CD4-positive, alpha-beta T cell (primary cell): ENCODE measurements at regions not wholly inside any gene's neighbourhood (a gene's known extent, or its start where the extent isn't known, plus 50 kb on each side); places are given as distances from the start of the nearest gene placed in this dataset.

Experiments used
- ATAC-seq: fragments of 200-7000 bp; cut with Tn5 transposase; one replicate; pipeline ENCODE4 v1.10.0; 2022; ENCODE audit warnings: mild to moderate bottlenecking; ENCODE audit not compliant: poor library complexity
- CTCF ChIA-PET: fragments of 350-600 bp; sonication (Branson Sonifier 250); formaldehyde crosslinking; loops from one replicate; lab custom pipeline; 2021; ENCODE audit warnings: antibody characterized with exemption, inconsistent platforms; lab: Charles Lee
- POLR2A ChIA-PET: fragments of 350-600 bp; sonication (Branson Sonifier 250); formaldehyde crosslinking; loops from one replicate; lab custom pipeline; 2021; ENCODE audit warnings: antibody characterized with exemption, inconsistent platforms; lab: Charles Lee
- DNase-seq, 14 experiments: peaks; one replicate each; pipeline ENCODE4 v3.0.0-alpha.2; 2013 to 2020; ENCODE audit warnings: mixed read lengths in 2 of 14
- H3K27ac ChIP-seq, 2 donors: one replicate each; pipeline versions ENCODE4 v1.5.1 to v1.7.0; 2013; ENCODE audit warnings: low read length in 2 of 2, low read depth in 1 of 2, mild to moderate bottlenecking in 1 of 2
- H3K27me3 ChIP-seq, 2 experiments: 1 replicate in 1 of 2; 2 replicates in 1 of 2; pipeline versions ENCODE4 v1.6.1 to v1.7.0; 2013; ENCODE audit warnings: low read length in 2 of 2, control low read depth in 1 of 2, mild to moderate bottlenecking in 1 of 2, moderate library complexity in 1 of 2; ENCODE audit not compliant: insufficient read depth in 2 of 2, control insufficient read depth in 1 of 2
- H3K36me3 ChIP-seq: one replicate; pipeline ENCODE4 v1.6.1; 2013; ENCODE audit warnings: low read length, control low read depth; ENCODE audit not compliant: insufficient read depth
- H3K4me1 ChIP-seq: one replicate; pipeline ENCODE4 v1.6.1; 2013; ENCODE audit warnings: low read length, control low read depth; ENCODE audit not compliant: insufficient read depth
- H3K4me3 ChIP-seq: one replicate; pipeline ENCODE4 v1.5.1; 2013; ENCODE audit warnings: mild to moderate bottlenecking, low read length, moderate library complexity
- H3K9me3 ChIP-seq, 2 experiments: 1 replicate in 1 of 2; 2 replicates in 1 of 2; pipeline versions ENCODE4 v1.6.1 to v1.7.0; 2013; ENCODE audit warnings: low read length in 2 of 2, mild to moderate bottlenecking in 2 of 2, control low read depth in 1 of 2, moderate library complexity in 1 of 2; ENCODE audit not compliant: control insufficient read depth in 1 of 2, insufficient read depth in 1 of 2
- H3K27ac Mint-ChIP-seq: one replicate; pipeline ENCODE4 v1.8.0; 2020; ENCODE audit warnings: mixed read lengths
- H3K27me3 Mint-ChIP-seq: one replicate; pipeline ENCODE4 v1.8.0; 2021; ENCODE audit warnings: mixed read lengths
- H3K36me3 Mint-ChIP-seq: one replicate; pipeline ENCODE4 v1.8.0; 2021; ENCODE audit warnings: low read depth, mixed read lengths
- H3K4me1 Mint-ChIP-seq: one replicate; pipeline ENCODE4 v1.8.0; 2021; ENCODE audit warnings: low read depth, mixed read lengths
- H3K4me3 Mint-ChIP-seq: one replicate; pipeline ENCODE4 v1.8.0; 2020; ENCODE audit warnings: mild to moderate bottlenecking, mixed read lengths
- H3K9me3 Mint-ChIP-seq: one replicate; pipeline ENCODE4 v1.8.0; 2020; ENCODE audit warnings: mixed read lengths
- intact Hi-C, 2 experiments: fragments of 100-400 bp; cut with DNase I in 1 of 2; cut with micrococcal nuclease in 1 of 2; formaldehyde crosslinking; loops; one replicate each; pipeline versions ENCODE4 v1.15.1 to v1.9.0; 2023 to 2025; cut with DNase I, micrococcal nuclease
- TF ChIP-seq, protein P1 (sequence below): fragments of 200-600 bp; IDR thresholded peaks from one replicate; pipeline ENCODE4 v1.8.0; 2022; ENCODE audit warnings: antibody characterized with exemption, mild to moderate bottlenecking

DNA sequence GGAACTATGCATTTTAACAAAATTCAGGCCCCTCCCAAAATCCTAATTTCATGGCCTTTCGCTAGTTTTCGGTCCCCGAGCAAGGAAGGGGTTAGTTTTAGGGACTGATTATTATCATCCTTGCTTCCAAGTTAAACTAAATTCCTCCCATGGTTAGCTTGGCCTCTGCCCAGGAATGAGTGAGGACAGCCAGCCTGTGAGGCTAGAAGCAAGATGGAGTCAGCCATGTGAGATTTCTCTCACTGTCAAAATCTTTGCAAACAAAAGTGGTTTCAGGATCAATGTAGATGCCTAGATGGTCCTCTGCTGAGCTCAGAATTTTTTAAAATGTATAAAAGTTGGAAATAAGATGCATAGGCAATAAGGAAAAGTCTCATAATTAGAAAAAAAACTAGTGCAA is 208.9 kb downstream of the RSL24D1 start:
- H3K9me3 Mint-ChIP-seq = peaks cover 9% of the 10 kb centered on the region
- no peaks in the 10 kb centered on the region for H3K4me1 Mint-ChIP-seq
- TF ChIP-seq, protein P1, sequence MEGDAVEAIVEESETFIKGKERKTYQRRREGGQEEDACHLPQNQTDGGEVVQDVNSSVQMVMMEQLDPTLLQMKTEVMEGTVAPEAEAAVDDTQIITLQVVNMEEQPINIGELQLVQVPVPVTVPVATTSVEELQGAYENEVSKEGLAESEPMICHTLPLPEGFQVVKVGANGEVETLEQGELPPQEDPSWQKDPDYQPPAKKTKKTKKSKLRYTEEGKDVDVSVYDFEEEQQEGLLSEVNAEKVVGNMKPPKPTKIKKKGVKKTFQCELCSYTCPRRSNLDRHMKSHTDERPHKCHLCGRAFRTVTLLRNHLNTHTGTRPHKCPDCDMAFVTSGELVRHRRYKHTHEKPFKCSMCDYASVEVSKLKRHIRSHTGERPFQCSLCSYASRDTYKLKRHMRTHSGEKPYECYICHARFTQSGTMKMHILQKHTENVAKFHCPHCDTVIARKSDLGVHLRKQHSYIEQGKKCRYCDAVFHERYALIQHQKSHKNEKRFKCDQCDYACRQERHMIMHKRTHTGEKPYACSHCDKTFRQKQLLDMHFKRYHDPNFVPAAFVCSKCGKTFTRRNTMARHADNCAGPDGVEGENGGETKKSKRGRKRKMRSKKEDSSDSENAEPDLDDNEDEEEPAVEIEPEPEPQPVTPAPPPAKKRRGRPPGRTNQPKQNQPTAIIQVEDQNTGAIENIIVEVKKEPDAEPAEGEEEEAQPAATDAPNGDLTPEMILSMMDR = no peak
- H3K36me3 Mint-ChIP-seq = no peaks in the 10 kb centered on the region
- Histone ChIP-seq H3K27me3 (no peaks in the 10 kb centered on the region), H3K36me3 (no peaks in the 10 kb centered on the region), H3K9me3 (peaks cover 0 to 9% of the 10 kb centered on the region in 2 experiments), H3K27ac (no peak overlapping the region), H3K4me3 (no peak overlapping the region), H3K4me1 (no peaks in the 10 kb centered on the region)
- intact Hi-C loops = no loop called here
- ATAC-seq (no peak), DNase-seq (no peak)
- ChIA-PET CTCF (no interaction called here), POLR2A (no interaction called here)
- peaks cover 36% of the 10 kb centered on the region for H3K27me3 Mint-ChIP-seq
- no peak overlapping the region for H3K4me3 Mint-ChIP-seq
- no peak overlapping the region for H3K27ac Mint-ChIP-seq

DNA sequence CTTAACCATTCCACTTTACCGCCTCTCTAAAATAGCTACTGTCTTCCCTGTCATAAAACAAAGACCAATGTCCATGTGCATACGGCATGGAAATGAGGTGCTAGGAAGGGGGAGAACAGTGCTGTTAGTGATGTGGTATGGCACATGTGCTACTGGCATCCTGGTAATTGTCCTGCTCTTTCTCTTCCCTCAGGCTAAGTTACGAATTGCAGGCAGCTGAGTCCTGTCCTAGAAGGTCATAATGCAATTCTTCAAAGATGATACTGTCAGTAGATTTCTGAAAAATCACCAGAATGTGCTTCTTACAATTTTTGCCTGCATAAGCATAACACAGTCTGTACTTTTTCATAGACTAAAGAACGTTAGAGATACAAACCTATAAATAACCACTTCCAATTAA is 216.8 kb downstream of the RSL24D1 start:
- ChIA-PET CTCF (no interaction called here), POLR2A (no interaction called here)
- ATAC-seq = no peak
- intact Hi-C loops = no loop called here
- no peaks in the 10 kb centered on the region for H3K36me3 ChIP-seq
- peaks cover 0 to 3% of the 10 kb centered on the region in 2 experiments for H3K27me3 ChIP-seq
- H3K36me3 Mint-ChIP-seq = no peaks in the 10 kb centered on the region
- H3K4me3 Mint-ChIP-seq = no peak overlapping the region
- no peaks in the 10 kb centered on the region for H3K9me3 ChIP-seq
- no peak overlapping the region for H3K27ac ChIP-seq
- peaks cover 13% of the 10 kb centered on the region for H3K27me3 Mint-ChIP-seq
- no peak overlapping the region for H3K4me3 ChIP-seq
- H3K9me3 Mint-ChIP-seq = peaks cover 2% of the 10 kb centered on the region
- TF ChIP-seq, protein P1 = no peak
- no peaks in the 10 kb centered on the region for H3K4me1 Mint-ChIP-seq
- H3K27ac Mint-ChIP-seq = no peak overlapping the region
- no peak for DNase-seq
- H3K4me1 ChIP-seq = no peaks in the 10 kb centered on the region

DNA sequence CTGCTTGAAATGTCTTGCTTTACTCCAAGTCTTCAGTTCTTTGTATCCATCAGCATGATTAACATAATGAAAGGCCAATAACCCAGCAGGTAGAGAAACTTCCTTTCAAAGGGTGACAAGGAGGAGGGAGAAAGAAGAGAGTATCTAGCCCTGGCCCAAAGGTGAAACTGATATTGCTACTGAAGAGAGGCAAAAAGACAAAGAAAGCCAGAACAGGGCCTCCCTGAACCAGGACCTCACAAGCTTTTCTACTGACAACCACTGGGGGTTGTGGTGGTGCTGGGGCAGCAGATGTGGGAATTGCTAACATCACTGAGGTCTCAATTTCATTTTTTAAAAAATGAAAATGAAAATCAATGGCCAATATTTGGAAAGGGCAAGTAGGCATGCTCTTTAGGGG is 234.1 kb downstream of the RSL24D1 start:
- Histone ChIP-seq H3K4me3 (no peak overlapping the region), H3K27me3 (no peaks in the 10 kb centered on the region), H3K36me3 (no peaks in the 10 kb centered on the region), H3K27ac (no peak overlapping the region), H3K9me3 (peaks cover 0 to 8% of the 10 kb centered on the region in 2 experiments), H3K4me1 (no peaks in the 10 kb centered on the region)
- ChIA-PET POLR2A (no interaction called here), CTCF (no interaction called here)
- Mint-ChIP-seq H3K27ac (no peak overlapping the region), H3K27me3 (no peaks in the 10 kb centered on the region), H3K4me3 (no peak overlapping the region), H3K4me1 (no peaks in the 10 kb centered on the region), H3K36me3 (no peaks in the 10 kb centered on the region), H3K9me3 (peaks cover 14% of the 10 kb centered on the region)
- no peak for ATAC-seq
- TF ChIP-seq, protein P1 = no peak
- intact Hi-C loops = no loop called here
- DNase-seq = no peak
